GM12878 (cell line): ENCODE measurements at regions not wholly inside any gene's neighbourhood (a gene's known extent, or its start where the extent isn't known, plus 50 kb on each side); places are given as distances from the start of the nearest gene placed in this dataset.

Source experiments
- ATAC-seq: fragments of 200-7000 bp; cut with Tn5 transposase; 3 replicates; pipeline ENCODE4 v1.9.1; 2020; ENCODE audit warnings: mild to moderate bottlenecking, moderate library complexity
- BruUV-seq: library from RNA; stranded (reverse); fragments of 400-500 nt; replicated peaks from 2 replicates; lab custom pipeline; 2021; lab: Mats Ljungman, UMichigan
- CTCF ChIA-PET: fragments of 300-600 bp; sonication (Branson Sonifier 250); formaldehyde crosslinking; extraction: SDS; loops from one replicate; lab custom pipeline; 2021; ENCODE audit warnings: inconsistent platforms; lab: Yijun Ruan, JAX
- POLR2A ChIA-PET: fragments of 350-600 bp; formaldehyde crosslinking; extraction: SDS; loops from one replicate; lab custom pipeline; 2021; ENCODE audit warnings: inconsistent platforms; lab: Charles Lee
- RAD21 ChIA-PET: fragments of 300-600 bp; sonication (Branson Sonifier 250); formaldehyde crosslinking; loops from one replicate; lab custom pipeline; 2023; ENCODE audit warnings: antibody characterized with exemption; ENCODE audit not compliant: unreplicated experiment; lab: Charles Lee
- SMC1A ChIA-PET: fragments of 300-600 bp; sonication (Branson Sonifier 250); formaldehyde crosslinking; loops from one replicate; lab custom pipeline; 2023; ENCODE audit not compliant: unreplicated experiment, uncharacterized antibody; lab: Charles Lee
- DNase-seq: peaks from one replicate; pipeline ENCODE4 v3.0.0-alpha.2; 2011; ENCODE audit warnings: low read depth, low spot score
- FAIRE-seq: peaks from 3 replicates; lab custom pipeline; 2011; peaks lifted over from hg19 to GRCh38; lab: Jason Lieb, UNC
- H2AFZ ChIP-seq: 2 replicates; pipeline ENCODE4 v1.6.0; 2011; ENCODE audit warnings: low read depth, low read length, control low read depth; ENCODE audit not compliant: control insufficient read depth
- H3K27ac ChIP-seq: 2 replicates; pipeline ENCODE4 v1.5.1; 2011; ENCODE audit warnings: control low read depth; ENCODE audit not compliant: control insufficient read depth, insufficient read depth
- H3K27me3 ChIP-seq, 2 experiments: replicated peaks in 1 of 2; 2 replicates each; pipeline versions ENCODE4 v1.6.0 to v1.6.1; 2011; ENCODE audit warnings: low read length in 1 of 2; ENCODE audit not compliant: control insufficient read depth in 2 of 2, insufficient read depth in 2 of 2
- H3K36me3 ChIP-seq, 2 experiments: 2 replicates each; pipeline ENCODE4 v1.5.1; 2011; ENCODE audit warnings: low read length in 1 of 2; ENCODE audit not compliant: control insufficient read depth in 2 of 2, insufficient read depth in 2 of 2
- H3K4me1 ChIP-seq: 2 replicates; pipeline ENCODE4 v1.6.1; 2011; ENCODE audit warnings: mild to moderate bottlenecking, low read length, moderate library complexity, mixed read lengths; ENCODE audit not compliant: control insufficient read depth, insufficient read depth
- H3K4me2 ChIP-seq: 2 replicates; pipeline ENCODE4 v1.6.0; 2011; ENCODE audit warnings: control low read depth; ENCODE audit not compliant: control insufficient read depth, insufficient read depth
- H3K4me3 ChIP-seq: fragments of 200-600 bp; sonication (generic); 2 replicates; pipeline ENCODE4 v1.5.1; 2016
- H3K79me2 ChIP-seq: 2 replicates; pipeline ENCODE4 v1.6.0; 2011; ENCODE audit warnings: low read length; ENCODE audit not compliant: control insufficient read depth, insufficient read depth
- H3K9ac ChIP-seq: 2 replicates; pipeline ENCODE4 v1.8.0; 2011; ENCODE audit warnings: low read length, control low read depth, mixed read lengths; ENCODE audit not compliant: control insufficient read depth, insufficient read depth
- H3K9me3 ChIP-seq: replicated peaks from 3 replicates; pipeline ENCODE4 v1.5.1; 2011; ENCODE audit warnings: mild to moderate bottlenecking, low read length; ENCODE audit not compliant: control insufficient read depth, insufficient read depth
- H4K20me1 ChIP-seq: 2 replicates; pipeline ENCODE4 v1.6.0; 2011; ENCODE audit not compliant: control insufficient read depth, insufficient read depth
- ASH2L ChIP-seq: fragments of 300-600, 200-600 bp; sonication (generic); IDR thresholded peaks from 2 replicates; pipeline ENCODE4 v1.6.1; 2017; ENCODE audit warnings: low read depth, mild to moderate bottlenecking, borderline replicate concordance
- EGR1 ChIP-seq, 2 experiments: IDR thresholded peaks; 1 replicate in 1 of 2; 2 replicates in 1 of 2; pipeline ENCODE4 v1.6.1; 2011 to 2012; ENCODE audit warnings: low read depth in 2 of 2, low read length in 2 of 2, borderline replicate concordance in 1 of 2, mild to moderate bottlenecking in 1 of 2, moderate library complexity in 1 of 2
- EP300 ChIP-seq, 2 experiments: fragments of 150-350 bp in 1 of 2; IDR thresholded peaks; 2 replicates each; pipeline ENCODE4 v1.6.1; 2011 to 2012; ENCODE audit warnings: low read depth in 2 of 2, low read length in 2 of 2, borderline replicate concordance in 1 of 2, improper control_type of control experiment in 1 of 2, inconsistent platforms in 1 of 2; ENCODE audit not compliant: control insufficient read depth in 1 of 2
- FOXK2 ChIP-seq: fragments of 450-650 bp; IDR thresholded peaks from 2 replicates; pipeline ENCODE4 v1.6.1; 2017; ENCODE audit warnings: mild to moderate bottlenecking, moderate library complexity
- FOXM1 ChIP-seq: IDR thresholded peaks from 2 replicates; pipeline ENCODE4 v1.6.1; 2012; ENCODE audit warnings: low read depth, mild to moderate bottlenecking, inconsistent platforms, low read length, moderate library complexity
- GATAD2B ChIP-seq: fragments of 450-650 bp; conservative IDR thresholded peaks from 2 replicates; pipeline ENCODE4 v1.6.1; 2017; ENCODE audit warnings: low read depth, mild to moderate bottlenecking, moderate library complexity
- HCFC1 ChIP-seq: fragments of 150-350 bp; IDR thresholded peaks from 2 replicates; pipeline ENCODE4 v1.6.1; 2014; ENCODE audit warnings: low read length
- HDAC6 ChIP-seq: fragments of 200-600 bp; sonication (generic); IDR thresholded peaks from one replicate; pipeline ENCODE4 v1.8.0; 2017; ENCODE audit warnings: antibody characterized with exemption; ENCODE audit not compliant: unreplicated experiment
- JUNB ChIP-seq: IDR thresholded peaks from 2 replicates; pipeline ENCODE4 v1.6.1; 2016; ENCODE audit warnings: antibody characterized with exemption, mild to moderate bottlenecking
- KDM1A ChIP-seq: fragments of 200-600 bp; sonication (generic); IDR thresholded peaks from 2 replicates; pipeline ENCODE4 v1.6.1; 2016; ENCODE audit warnings: borderline replicate concordance
- MEF2B ChIP-seq: fragments of 450-650 bp; IDR thresholded peaks from 2 replicates; pipeline ENCODE4 v1.6.1; 2018; ENCODE audit warnings: mild to moderate bottlenecking, moderate library complexity; ENCODE audit not compliant: partially characterized antibody, poor library complexity, severe bottlenecking
- MTA2 ChIP-seq: fragments of 450-650 bp; IDR thresholded peaks from 2 replicates; pipeline ENCODE4 v1.6.1; 2016; ENCODE audit warnings: low read depth, mild to moderate bottlenecking, moderate library complexity
- NBN ChIP-seq: fragments of 450-650 bp; IDR thresholded peaks from 2 replicates; pipeline ENCODE4 v1.6.1; 2016
- NFYB ChIP-seq: IDR thresholded peaks from 2 replicates; pipeline ENCODE4 v1.6.1; 2011; ENCODE audit warnings: low read depth, mild to moderate bottlenecking, low read length, improper control_type of control experiment, moderate library complexity; ENCODE audit not compliant: insufficient read depth
- NR2C2 ChIP-seq: IDR thresholded peaks from 2 replicates; pipeline ENCODE4 v1.6.1; 2011; ENCODE audit warnings: borderline replicate concordance, low read depth; ENCODE audit not compliant: control insufficient read depth, insufficient read length
- PBX3 ChIP-seq: IDR thresholded peaks from 2 replicates; pipeline ENCODE4 v1.6.1; 2011; ENCODE audit warnings: mild to moderate bottlenecking, low read depth, low read length, moderate library complexity; ENCODE audit not compliant: insufficient replicate concordance
- POLR2AphosphoS5 ChIP-seq: IDR thresholded peaks from 2 replicates; pipeline ENCODE4 v1.6.1; 2011; ENCODE audit warnings: mild to moderate bottlenecking, low read length, inconsistent platforms
- RAD51 ChIP-seq: fragments of 450-650 bp; IDR thresholded peaks from 2 replicates; pipeline ENCODE4 v1.6.1; 2016; ENCODE audit warnings: moderate library complexity, mild to moderate bottlenecking, inconsistent platforms
- SMAD1 ChIP-seq: fragments of 450-650 bp; IDR thresholded peaks from 2 replicates; pipeline ENCODE4 v1.6.1; 2018; ENCODE audit warnings: mild to moderate bottlenecking, low read depth; ENCODE audit not compliant: partially characterized antibody
- TARDBP ChIP-seq: IDR thresholded peaks from 2 replicates; pipeline ENCODE4 v1.6.1; 2016; ENCODE audit warnings: borderline replicate concordance
- WGBS: methylation state at CpG from one replicate; pipeline ENCODE4 v1.1.6; 2016; ENCODE audit warnings: low lambda C conversion rate; ENCODE audit not compliant: insufficient replicate concordance, insufficient coverage; ENCODE audit errors: missing lambda C conversion rate; 5-methylcytosine and 5-hydroxymethylcytosine counted together
- in situ Hi-C: fragments of 300-500 bp; cut with MboI; formaldehyde crosslinking; loops from 9 replicates; pipeline ENCODE4 v1.14.3; 2018; ENCODE audit warnings: mixed read lengths
- intact Hi-C: fragments of 100-400 bp; cut with micrococcal nuclease; formaldehyde crosslinking; loops from one replicate; pipeline ENCODE4 v1.14.2; 2022; ENCODE audit not compliant: unreplicated experiment
- TF ChIP-seq, protein P1 (sequence below): IDR thresholded peaks from 2 replicates; pipeline ENCODE4 v1.6.1; 2012; ENCODE audit warnings: low read depth, low read length, improper control_type of control experiment

- TF ChIP-seq JUNB = no peak
- TF ChIP-seq MEF2B = no peak
- no peak for TF ChIP-seq HDAC6
- no peak for TF ChIP-seq NR2C2
- TF ChIP-seq FOXK2 = no peak
- TF ChIP-seq ASH2L = no peak
- no peak for TF ChIP-seq MTA2
- TF ChIP-seq TARDBP = no peak
- no peak for TF ChIP-seq HCFC1
- no peak for TF ChIP-seq SMAD1
- TF ChIP-seq NBN = no peak
- TF ChIP-seq, all 136 proteins: peak for 0
Measured at GRCh38 chr9:96088510-96088909, 213.0 kb downstream of the ERCC6L2 start (continued).

- no peak overlapping the region for H3K9ac ChIP-seq
- intact Hi-C loops (no loop called here), in situ Hi-C loops (no loop called here)
- ChIA-PET CTCF (no interaction called here), RAD21 (no interaction called here), SMC1A (no interaction called here), POLR2A (no interaction called here)
- no peak overlapping the region for H3K27ac ChIP-seq
- no peaks in the 10 kb centered on the region for H4K20me1 ChIP-seq
- H3K79me2 ChIP-seq = no peaks in the 10 kb centered on the region
- TF ChIP-seq EGR1 (IDR thresholded peaks at IDR 0.05; ENCODE audit: borderline replicate concordance in 1 of 2, low read depth in 2 of 2, low read length in 2 of 2) (no peak), FOXM1 (no peak), NFYB (no peak), KDM1A (no peak), PBX3 (no peak), MTA2 (no peak), GATAD2B (no peak), RAD51 (no peak), POLR2AphosphoS5 (no peak), EP300 (IDR thresholded peaks at IDR 0.05; ENCODE audit: borderline replicate concordance in 1 of 2, control insufficient read depth in 1 of 2, low read depth in 2 of 2, low read length in 2 of 2) (no peak)
- TF ChIP-seq, protein P1, sequence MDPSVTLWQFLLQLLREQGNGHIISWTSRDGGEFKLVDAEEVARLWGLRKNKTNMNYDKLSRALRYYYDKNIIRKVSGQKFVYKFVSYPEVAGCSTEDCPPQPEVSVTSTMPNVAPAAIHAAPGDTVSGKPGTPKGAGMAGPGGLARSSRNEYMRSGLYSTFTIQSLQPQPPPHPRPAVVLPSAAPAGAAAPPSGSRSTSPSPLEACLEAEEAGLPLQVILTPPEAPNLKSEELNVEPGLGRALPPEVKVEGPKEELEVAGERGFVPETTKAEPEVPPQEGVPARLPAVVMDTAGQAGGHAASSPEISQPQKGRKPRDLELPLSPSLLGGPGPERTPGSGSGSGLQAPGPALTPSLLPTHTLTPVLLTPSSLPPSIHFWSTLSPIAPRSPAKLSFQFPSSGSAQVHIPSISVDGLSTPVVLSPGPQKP = no peak
- no peak overlapping the region for H2AFZ ChIP-seq
- H3K27me3 ChIP-seq = no peaks in the 10 kb centered on the region; a peak in 1 of 4 replicates
- ATAC-seq (no peak), FAIRE-seq (no peak), DNase-seq (no peak)
- H3K4me2 ChIP-seq = no peak overlapping the region
- H3K4me1 ChIP-seq = no peaks in the 10 kb centered on the region
- H3K9me3 ChIP-seq = no peaks in the 10 kb centered on the region
- no peak overlapping the region for H3K4me3 ChIP-seq
- H3K36me3 ChIP-seq = no peaks in the 10 kb centered on the region
- 29% methylated on average over 10 of the region's 10 CpGs for WGBS
- BruUV-seq = no TSS peak
Measured at GRCh38 chr9:96087669-96088299, 212.3 kb downstream of the ERCC6L2 start.
